ENCODE measurements at regions not wholly inside any gene's neighbourhood (a gene's known extent, or its start where the extent isn't known, plus 50 kb on each side); places are given as distances from the start of the nearest gene placed in this dataset.

GRCh38 chr18:44028109-44028508 lies 652.6 kb upstream of the SETBP1 start:
- H3K9me3 ChIP-seq (ENCODE audit: control insufficient read depth, insufficient read depth, low read length): peaks cover 32% of the 10 kb centered on the region

GRCh38 chr18:44031063-44031462 lies 649.6 kb upstream of the SETBP1 start:
- no peaks in the 10 kb centered on the region for H3K36me3 ChIP-seq (ENCODE audit: control insufficient read depth, insufficient read depth, low read length)
- no peak overlapping the region for H3K4me3 ChIP-seq (ENCODE audit: low read depth, low read length)
- peaks cover 3% of the 10 kb centered on the region; the same call in 1 of the 2 replicates for H3K4me1 ChIP-seq (ENCODE audit: control insufficient read depth, insufficient read depth, low read length)
- H3K9ac ChIP-seq (ENCODE audit: low read depth, low read length): no peak overlapping the region
- no peak overlapping the region for H3K27ac ChIP-seq (ENCODE audit: low read depth, low read length)
- H3K27me3 ChIP-seq (ENCODE audit: control insufficient read depth, insufficient read depth, low read length): no peaks in the 10 kb centered on the region
- H3K9me3 ChIP-seq (ENCODE audit: control insufficient read depth, insufficient read depth, low read length): peaks cover 26% of the 10 kb centered on the region

More at GRCh38 chr18:44028109-44028508, 652.6 kb upstream of the SETBP1 start:
- Histone ChIP-seq H3K36me3 (ENCODE audit: control insufficient read depth, insufficient read depth, low read length) (no peaks in the 10 kb centered on the region), H3K27ac (ENCODE audit: low read depth, low read length) (no peak overlapping the region), H3K27me3 (ENCODE audit: control insufficient read depth, insufficient read depth, low read length) (no peaks in the 10 kb centered on the region), H3K4me3 (ENCODE audit: low read depth, low read length) (no peak overlapping the region), H3K9ac (ENCODE audit: low read depth, low read length) (no peak overlapping the region), H3K4me1 (ENCODE audit: control insufficient read depth, insufficient read depth, low read length) (no peaks in the 10 kb centered on the region)

GRCh38 chr18:44033144-44033701 lies 647.5 kb upstream of the SETBP1 start:
- Histone ChIP-seq H3K36me3 (ENCODE audit: control insufficient read depth, insufficient read depth, low read length) (no peaks in the 10 kb centered on the region), H3K9ac (ENCODE audit: low read depth, low read length) (no peak overlapping the region), H3K27me3 (ENCODE audit: control insufficient read depth, insufficient read depth, low read length) (no peaks in the 10 kb centered on the region), H3K27ac (ENCODE audit: low read depth, low read length) (no peak overlapping the region), H3K4me1 (ENCODE audit: control insufficient read depth, insufficient read depth, low read length) (peaks cover 14% of the 10 kb centered on the region), H3K9me3 (ENCODE audit: control insufficient read depth, insufficient read depth, low read length) (peaks cover 9% of the 10 kb centered on the region), H3K4me3 (ENCODE audit: low read depth, low read length) (no peak overlapping the region)

- Histone ChIP-seq H3K9ac (ENCODE audit: low read depth, low read length) (no peak overlapping the region), H3K4me1 (ENCODE audit: control insufficient read depth, insufficient read depth, low read length) (peaks cover 14% of the 10 kb centered on the region), H3K4me3 (ENCODE audit: low read depth, low read length) (no peak overlapping the region), H3K36me3 (ENCODE audit: control insufficient read depth, insufficient read depth, low read length) (no peaks in the 10 kb centered on the region), H3K27me3 (ENCODE audit: control insufficient read depth, insufficient read depth, low read length) (no peaks in the 10 kb centered on the region), H3K9me3 (ENCODE audit: control insufficient read depth, insufficient read depth, low read length) (no peaks in the 10 kb centered on the region), H3K27ac (ENCODE audit: low read depth, low read length) (no peak overlapping the region)
Measured at GRCh38 chr18:44035554-44035953, 645.1 kb upstream of the SETBP1 start.

GRCh38 chr18:44036501-44036900 lies 644.2 kb upstream of the SETBP1 start:
- Histone ChIP-seq H3K27me3 (ENCODE audit: control insufficient read depth, insufficient read depth, low read length) (no peaks in the 10 kb centered on the region), H3K9me3 (ENCODE audit: control insufficient read depth, insufficient read depth, low read length) (no peaks in the 10 kb centered on the region), H3K4me3 (ENCODE audit: low read depth, low read length) (no peak overlapping the region), H3K36me3 (ENCODE audit: control insufficient read depth, insufficient read depth, low read length) (no peaks in the 10 kb centered on the region), H3K4me1 (ENCODE audit: control insufficient read depth, insufficient read depth, low read length) (peaks cover 20% of the 10 kb centered on the region), H3K27ac (ENCODE audit: low read depth, low read length) (no peak overlapping the region), H3K9ac (ENCODE audit: low read depth, low read length) (no peak overlapping the region)

- H3K9ac ChIP-seq (ENCODE audit: low read depth, low read length): no peak overlapping the region
- no peaks in the 10 kb centered on the region for H3K27me3 ChIP-seq (ENCODE audit: control insufficient read depth, insufficient read depth, low read length)
- H3K36me3 ChIP-seq (ENCODE audit: control insufficient read depth, insufficient read depth, low read length): no peaks in the 10 kb centered on the region
- H3K4me1 ChIP-seq (ENCODE audit: control insufficient read depth, insufficient read depth, low read length): peaks cover 30% of the 10 kb centered on the region
- no peaks in the 10 kb centered on the region for H3K9me3 ChIP-seq (ENCODE audit: control insufficient read depth, insufficient read depth, low read length)
- no peak overlapping the region for H3K4me3 ChIP-seq (ENCODE audit: low read depth, low read length)
- no peak overlapping the region for H3K27ac ChIP-seq (ENCODE audit: low read depth, low read length)
Measured at GRCh38 chr18:44039216-44039615, 641.5 kb upstream of the SETBP1 start.

GRCh38 chr18:44039826-44040225 lies 640.9 kb upstream of the SETBP1 start:
- peaks cover 30% of the 10 kb centered on the region for H3K4me1 ChIP-seq (ENCODE audit: control insufficient read depth, insufficient read depth, low read length)
- H3K36me3 ChIP-seq (ENCODE audit: control insufficient read depth, insufficient read depth, low read length): no peaks in the 10 kb centered on the region
- H3K9me3 ChIP-seq (ENCODE audit: control insufficient read depth, insufficient read depth, low read length): no peaks in the 10 kb centered on the region
- H3K9ac ChIP-seq (ENCODE audit: low read depth, low read length): no peak overlapping the region
- H3K27ac ChIP-seq (ENCODE audit: low read depth, low read length): no peak overlapping the region
- no peak overlapping the region for H3K4me3 ChIP-seq (ENCODE audit: low read depth, low read length)
- no peaks in the 10 kb centered on the region for H3K27me3 ChIP-seq (ENCODE audit: control insufficient read depth, insufficient read depth, low read length)

GRCh38 chr18:44041553-44041952 lies 639.1 kb upstream of the SETBP1 start:
- no peaks in the 10 kb centered on the region for H3K9me3 ChIP-seq (ENCODE audit: control insufficient read depth, insufficient read depth, low read length)

GRCh38 chr18:44041961-44042360 lies 638.7 kb upstream of the SETBP1 start:
- Histone ChIP-seq H3K9ac (ENCODE audit: low read depth, low read length) (no peak overlapping the region), H3K27me3 (ENCODE audit: control insufficient read depth, insufficient read depth, low read length) (no peaks in the 10 kb centered on the region), H3K36me3 (ENCODE audit: control insufficient read depth, insufficient read depth, low read length) (no peaks in the 10 kb centered on the region), H3K27ac (ENCODE audit: low read depth, low read length) (peak overlapping the region; percentile 59), H3K4me1 (ENCODE audit: control insufficient read depth, insufficient read depth, low read length) (peaks cover 20% of the 10 kb centered on the region), H3K4me3 (ENCODE audit: low read depth, low read length) (peak overlapping the region; percentile 41), H3K9me3 (ENCODE audit: control insufficient read depth, insufficient read depth, low read length) (no peaks in the 10 kb centered on the region)

More at GRCh38 chr18:44041553-44041952, 639.1 kb upstream of the SETBP1 start:
- peak overlapping the region; percentile 41; the same call in 1 of the 2 replicates for H3K4me3 ChIP-seq (ENCODE audit: low read depth, low read length)
- H3K9ac ChIP-seq (ENCODE audit: low read depth, low read length): peak overlapping the region; percentile 16; the same call in 1 of the 2 replicates
- no peaks in the 10 kb centered on the region for H3K36me3 ChIP-seq (ENCODE audit: control insufficient read depth, insufficient read depth, low read length)
- no peaks in the 10 kb centered on the region for H3K27me3 ChIP-seq (ENCODE audit: control insufficient read depth, insufficient read depth, low read length)
- peak overlapping the region; percentile 59 for H3K27ac ChIP-seq (ENCODE audit: low read depth, low read length)
- peaks cover 24% of the 10 kb centered on the region for H3K4me1 ChIP-seq (ENCODE audit: control insufficient read depth, insufficient read depth, low read length)

GRCh38 chr18:44046376-44046975 lies 634.2 kb upstream of the SETBP1 start:
- Histone ChIP-seq H3K9me3 (ENCODE audit: control insufficient read depth, insufficient read depth, low read length) (no peaks in the 10 kb centered on the region), H3K36me3 (ENCODE audit: control insufficient read depth, insufficient read depth, low read length) (no peaks in the 10 kb centered on the region), H3K4me3 (ENCODE audit: low read depth, low read length) (no peak overlapping the region), H3K4me1 (ENCODE audit: control insufficient read depth, insufficient read depth, low read length) (peaks cover 32% of the 10 kb centered on the region), H3K27me3 (ENCODE audit: control insufficient read depth, insufficient read depth, low read length) (no peaks in the 10 kb centered on the region), H3K9ac (ENCODE audit: low read depth, low read length) (no peak overlapping the region), H3K27ac (ENCODE audit: low read depth, low read length) (no peak overlapping the region)

- H3K27me3 ChIP-seq (ENCODE audit: control insufficient read depth, insufficient read depth, low read length): no peaks in the 10 kb centered on the region
- no peak overlapping the region for H3K27ac ChIP-seq (ENCODE audit: low read depth, low read length)
- H3K36me3 ChIP-seq (ENCODE audit: control insufficient read depth, insufficient read depth, low read length): no peaks in the 10 kb centered on the region
- peaks cover 22% of the 10 kb centered on the region for H3K4me1 ChIP-seq (ENCODE audit: control insufficient read depth, insufficient read depth, low read length)
- H3K9ac ChIP-seq (ENCODE audit: low read depth, low read length): no peak overlapping the region
- H3K9me3 ChIP-seq (ENCODE audit: control insufficient read depth, insufficient read depth, low read length): no peaks in the 10 kb centered on the region
- H3K4me3 ChIP-seq (ENCODE audit: low read depth, low read length): no peak overlapping the region
Measured at GRCh38 chr18:44047585-44047984, 633.1 kb upstream of the SETBP1 start.

Data from HUES48 (cell line).